HG03025 (cell line): ENCODE measurements at regions not wholly inside any gene's neighbourhood (a gene's known extent, or its start where the extent isn't known, plus 50 kb on each side); places are given as distances from the start of the nearest gene placed in this dataset.

Experiments
- ATAC-seq: cut with Tn5 transposase; IDR thresholded peaks from one replicate; pipeline ENCODE4 v1.9.1; 2021; ENCODE audit warnings: mild to moderate bottlenecking, moderate library complexity; ENCODE audit not compliant: unreplicated experiment, low FRiP score

DNA sequence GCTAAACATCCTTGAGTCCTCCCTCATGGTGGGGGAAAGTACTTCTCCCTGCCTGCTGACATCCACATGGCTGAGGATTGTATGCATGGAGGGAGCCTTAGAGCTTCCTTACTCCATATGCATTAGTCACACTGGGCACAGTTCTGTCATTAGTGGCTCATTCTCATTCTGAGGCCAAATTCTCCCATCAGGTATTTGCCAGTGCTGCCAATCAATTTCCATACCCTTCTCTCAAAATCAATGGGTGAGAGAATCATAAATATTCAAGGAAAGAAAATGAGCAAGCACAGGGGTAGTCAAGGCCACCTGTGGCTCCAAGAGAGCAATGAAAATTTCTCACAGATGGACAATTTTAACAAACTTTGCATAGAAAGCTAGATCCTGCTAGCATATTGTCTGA lies 422.6 kb upstream of the SETBP1 start:
- no peak for ATAC-seq

DNA sequence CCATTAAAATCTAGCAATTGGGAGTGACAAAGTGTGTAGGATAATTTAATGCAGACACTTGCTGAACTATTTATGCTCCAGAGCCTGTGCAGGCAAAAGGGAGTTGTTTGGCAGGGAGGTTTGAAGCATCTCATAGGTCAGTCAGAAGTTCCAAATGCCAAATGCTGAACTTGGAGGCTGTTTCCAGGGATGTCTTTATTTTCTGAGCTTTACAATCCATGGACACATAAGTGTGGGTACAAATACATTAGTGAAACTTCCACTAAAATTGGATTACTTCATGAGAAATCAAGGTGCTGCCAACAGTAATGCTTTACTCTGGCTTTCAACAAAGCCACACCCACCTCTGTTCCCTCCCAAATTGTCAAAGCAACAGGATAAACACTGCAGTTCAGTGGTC lies 422.1 kb upstream of the SETBP1 start:
- ATAC-seq = no peak

DNA sequence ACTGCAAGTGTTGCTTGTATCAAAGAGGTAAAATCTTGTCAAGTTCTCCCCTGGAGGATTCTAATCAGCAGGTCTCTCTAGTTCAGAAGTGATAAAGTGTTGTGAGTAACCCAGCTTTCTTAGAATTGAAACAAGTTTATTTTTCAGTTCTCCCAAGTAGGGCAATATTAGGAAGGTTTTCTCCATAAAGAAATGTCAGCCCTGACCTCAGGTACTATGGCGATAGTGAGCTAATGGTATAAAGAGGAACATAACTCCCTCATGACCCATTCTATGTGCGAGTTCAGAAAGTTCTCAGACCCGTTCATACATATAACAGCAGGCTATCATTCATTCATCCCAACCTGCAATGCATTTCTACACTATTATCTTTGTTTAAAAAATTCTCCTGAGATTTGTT lies 421.1 kb upstream of the SETBP1 start:
- ATAC-seq = no peak

DNA sequence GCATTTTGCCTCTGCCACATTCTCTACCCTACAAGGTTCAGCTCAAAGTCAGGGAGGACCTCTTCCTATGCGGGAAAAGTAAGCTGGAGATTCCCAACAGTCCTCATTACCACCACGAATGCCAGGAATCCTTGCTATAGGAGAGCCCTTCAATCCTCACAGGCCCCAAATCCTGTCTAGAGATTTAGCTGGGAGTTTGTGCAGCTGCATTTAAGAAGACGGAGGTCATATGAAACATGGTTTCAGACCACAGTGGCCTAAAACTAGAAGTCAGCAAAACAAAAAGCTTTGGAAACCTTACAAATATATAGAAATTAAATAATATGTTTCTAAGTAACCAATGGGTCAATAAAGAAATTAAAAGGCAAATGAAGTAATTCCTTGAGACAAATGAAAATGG lies 415.3 kb upstream of the SETBP1 start:
- ATAC-seq = no peak

DNA sequence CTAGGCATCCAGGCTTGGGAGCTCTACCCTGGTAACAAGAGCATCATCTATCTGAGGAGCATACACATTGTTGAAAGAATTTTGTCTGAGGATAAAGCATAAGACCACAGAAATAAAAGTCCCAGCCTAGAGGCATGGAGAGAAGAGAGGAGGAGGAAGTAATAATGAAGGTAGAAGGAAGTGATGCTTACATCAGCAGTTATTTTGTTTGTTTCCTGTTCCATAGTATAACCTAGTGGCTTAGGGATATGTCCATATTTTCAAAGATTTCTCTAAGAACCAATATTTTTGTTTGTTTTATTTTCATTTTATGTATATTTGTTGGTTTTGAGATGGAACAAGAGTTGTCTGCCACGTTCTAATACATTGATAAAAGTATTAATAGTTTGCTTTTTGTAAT lies 407.4 kb upstream of the SETBP1 start:
- ATAC-seq = no peak

DNA sequence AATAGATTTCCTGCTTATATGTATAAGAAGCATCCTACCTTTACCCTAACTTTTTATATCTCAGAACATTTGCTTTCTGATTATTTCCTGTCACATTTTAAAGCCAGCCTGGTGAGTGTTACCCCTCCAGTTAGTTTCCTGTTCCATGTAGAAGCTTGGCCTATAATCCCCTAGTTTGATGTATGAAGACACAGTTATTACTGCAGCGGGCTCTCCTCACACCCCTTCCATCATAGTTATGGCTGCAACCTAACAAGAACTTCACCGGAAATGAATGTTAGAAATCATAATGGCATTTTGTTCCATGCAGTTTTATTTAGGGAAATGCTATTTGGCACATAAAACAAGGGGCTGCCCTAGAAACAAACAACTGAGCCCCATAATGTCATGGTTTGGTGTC lies 400.2 kb upstream of the SETBP1 start:
- no peak for ATAC-seq

DNA sequence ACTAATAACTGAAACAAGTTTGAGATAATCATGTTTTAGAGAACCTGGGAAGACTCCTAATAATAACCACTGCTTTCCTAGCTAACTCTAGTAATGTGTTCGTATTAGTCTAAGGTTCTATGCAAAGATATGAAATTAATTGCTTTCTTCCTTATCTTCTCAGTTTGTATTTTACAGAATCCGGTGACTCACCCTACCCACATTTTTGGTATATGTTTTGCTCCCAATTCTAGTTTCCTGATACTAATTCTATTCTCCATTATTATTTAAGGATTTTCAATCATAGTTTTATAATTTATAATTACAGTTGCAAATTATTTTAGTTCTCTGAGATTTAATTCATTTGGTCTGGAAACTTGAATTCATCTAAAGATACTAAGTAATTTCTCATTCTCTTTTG lies 394.6 kb upstream of the SETBP1 start:
- no peak for ATAC-seq

DNA sequence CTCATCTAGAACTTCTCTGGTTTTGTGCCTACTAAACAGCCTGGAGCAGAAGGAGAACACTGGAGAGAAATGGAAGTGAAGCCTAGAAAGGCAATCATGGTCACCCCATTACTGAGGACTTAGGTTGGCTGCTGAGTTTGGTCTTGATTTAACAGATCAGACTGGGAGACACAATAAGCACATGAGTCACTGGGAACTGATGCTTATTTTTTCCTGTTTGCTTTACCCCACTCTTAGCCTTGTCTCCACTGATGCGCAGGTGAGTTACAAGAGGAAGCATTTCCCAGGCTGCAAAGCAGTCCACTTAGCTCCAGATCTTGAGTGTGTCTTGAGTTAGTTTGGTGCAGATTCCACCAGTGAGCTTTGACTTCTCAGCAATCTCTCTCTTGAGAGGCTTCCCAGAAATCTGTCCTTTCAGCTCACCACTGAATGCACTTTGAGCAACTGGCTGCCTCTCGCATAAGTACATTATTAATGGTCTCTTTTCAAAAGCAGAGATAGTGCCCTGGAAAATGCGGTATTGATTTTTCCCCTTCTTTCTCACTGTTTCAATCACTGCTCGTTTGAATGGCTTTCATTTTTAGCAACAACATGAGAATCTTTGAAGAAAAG lies 390.2 kb upstream of the SETBP1 start:
- no peak for ATAC-seq

DNA sequence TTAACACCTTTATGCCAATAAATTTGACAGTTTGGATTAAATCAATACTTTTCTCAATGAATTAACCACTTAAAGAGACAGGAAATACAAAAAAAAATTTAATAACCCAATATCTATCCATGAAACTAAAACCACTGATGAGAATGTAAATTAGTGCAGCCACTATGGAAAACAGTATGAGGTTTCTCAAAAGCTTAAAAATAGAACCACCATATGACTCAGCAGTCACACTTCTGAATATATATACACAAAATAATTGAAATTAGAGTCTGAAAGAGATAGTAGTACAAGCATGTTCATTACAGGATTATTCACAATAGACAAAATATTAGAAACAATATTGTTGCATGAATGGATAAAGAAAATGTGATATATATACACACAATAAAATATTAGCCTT lies 382.1 kb upstream of the SETBP1 start:
- ATAC-seq = no peak

DNA sequence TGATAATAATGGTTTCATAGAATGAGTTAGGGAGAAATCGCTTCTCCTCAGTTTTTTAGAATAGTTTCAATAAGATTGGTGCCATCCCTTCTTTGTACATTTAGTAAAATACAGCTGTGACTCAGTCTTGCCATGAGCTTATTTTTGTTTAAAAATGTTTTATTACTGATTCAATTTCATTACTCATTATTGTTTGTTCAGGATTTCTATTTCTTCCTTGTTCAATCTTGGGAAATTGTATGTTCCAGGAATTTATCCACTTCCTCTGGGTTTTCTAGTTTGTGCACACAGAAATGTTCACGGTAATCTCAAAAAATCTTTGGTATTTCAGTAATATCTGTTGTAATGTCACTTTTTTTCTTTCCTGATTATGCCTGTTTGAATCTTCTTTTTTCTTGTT lies 371.5 kb upstream of the SETBP1 start:
- no peak for ATAC-seq

DNA sequence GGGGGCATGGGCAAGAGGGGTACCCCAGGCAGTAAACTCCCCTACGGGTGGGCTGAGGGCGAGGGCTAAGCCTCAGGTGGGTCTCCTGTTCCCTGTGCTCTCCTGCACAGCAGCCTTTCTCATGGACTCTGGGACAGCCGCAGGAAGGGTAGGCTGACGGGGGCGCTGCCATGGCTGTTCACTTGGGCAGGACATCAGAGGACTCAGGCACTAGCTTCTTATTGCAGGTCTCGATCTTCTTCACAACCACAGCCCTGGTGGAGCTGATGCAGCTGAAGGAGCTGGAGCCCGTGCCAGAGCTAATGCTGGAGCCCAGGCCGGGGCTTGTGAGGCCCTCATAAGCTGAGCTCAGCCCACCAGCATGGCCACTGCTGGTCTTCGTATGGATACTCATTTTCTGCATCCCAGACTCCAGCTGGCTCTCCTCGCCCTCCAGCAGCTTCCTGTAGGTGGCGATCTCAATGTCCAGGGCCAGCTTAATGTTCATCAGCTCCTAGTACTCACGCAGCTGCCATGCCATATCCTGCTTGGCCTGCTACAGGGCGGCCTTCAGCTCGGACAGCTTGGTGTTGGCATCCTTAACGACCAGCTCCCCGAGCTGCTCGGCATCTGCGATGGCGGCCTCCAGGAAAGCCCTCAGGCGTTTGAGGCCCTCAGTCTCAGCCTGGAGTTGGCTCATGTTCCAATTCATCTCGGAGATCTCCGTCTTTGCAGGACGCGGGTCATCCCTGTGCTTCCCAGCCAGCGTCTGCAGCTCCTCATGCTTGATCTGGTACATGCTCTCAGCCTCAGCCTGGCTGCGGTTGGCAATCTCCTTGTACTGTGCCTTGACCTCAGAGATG lies 359.8 kb upstream of the SETBP1 start:
- ATAC-seq = no peak

DNA sequence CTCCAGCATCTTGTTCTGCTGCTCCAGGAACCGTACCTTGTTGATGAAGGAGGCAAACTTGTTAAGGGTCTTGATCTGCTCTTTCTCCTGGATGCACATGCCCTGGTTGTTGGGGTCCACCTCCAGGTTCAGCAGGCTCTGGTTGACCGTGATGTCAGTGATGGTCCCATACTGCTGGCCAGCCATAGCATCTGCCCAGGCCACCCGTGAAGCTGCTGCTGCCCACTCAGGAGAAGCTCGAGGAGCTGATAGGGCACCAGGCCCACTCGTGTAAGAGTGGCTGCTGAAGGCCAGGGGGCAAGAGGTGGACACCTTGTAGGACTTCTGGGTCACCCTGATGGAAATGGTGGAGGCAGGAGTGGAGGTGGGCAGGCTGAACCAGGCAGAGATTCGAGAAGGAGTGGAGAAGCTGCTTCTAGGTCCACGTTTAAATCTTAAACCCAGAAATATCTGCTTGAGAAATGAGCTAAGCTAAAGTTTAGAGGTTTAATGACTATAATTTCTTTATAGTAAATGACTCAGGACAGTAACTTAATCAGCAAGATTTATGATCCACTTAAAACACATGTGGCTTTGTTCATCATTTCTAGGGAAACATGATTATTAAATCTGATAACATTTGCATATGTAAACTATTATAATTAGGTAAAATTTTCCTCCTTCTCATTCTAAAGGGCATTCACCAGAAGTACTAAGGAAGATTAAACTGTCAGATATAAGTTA lies 358.7 kb upstream of the SETBP1 start:
- ATAC-seq = no peak

DNA sequence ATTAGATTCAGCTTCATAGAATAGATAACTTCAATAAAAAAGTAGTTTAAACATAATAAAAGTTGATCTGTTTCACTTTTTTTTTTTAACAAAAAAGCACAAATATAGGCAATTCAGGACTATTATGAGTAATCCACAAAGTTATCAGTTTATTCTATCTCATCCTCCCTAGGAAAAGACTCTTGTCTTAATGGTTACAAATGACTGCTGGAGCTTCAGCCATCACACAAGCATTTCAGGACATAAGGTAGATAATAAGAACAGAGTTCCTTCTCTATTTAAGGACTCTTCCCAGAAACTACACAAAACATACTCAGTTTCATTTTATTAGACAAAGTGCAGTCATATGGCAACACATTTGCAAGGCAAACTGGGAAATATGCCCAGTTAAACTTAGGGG lies 357.6 kb upstream of the SETBP1 start:
- ATAC-seq = no peak

DNA sequence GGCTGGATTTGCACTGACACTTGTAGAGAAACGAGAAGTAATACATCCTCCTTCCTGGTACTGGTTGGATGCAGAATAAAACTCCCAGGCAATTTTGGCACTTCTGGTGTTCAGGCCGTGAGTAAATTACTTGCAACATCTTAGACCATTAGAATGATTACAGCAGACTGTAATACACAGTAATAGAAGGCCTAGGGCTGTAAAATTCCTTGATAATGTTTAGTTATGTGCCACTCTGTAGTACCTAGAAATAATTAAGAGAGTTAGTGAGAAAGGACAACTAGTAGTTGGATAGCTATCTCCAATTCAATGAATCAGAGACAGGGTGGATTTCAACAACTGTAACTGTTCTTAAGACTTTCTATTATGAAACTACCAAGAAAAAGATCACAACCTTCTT lies 356.3 kb upstream of the SETBP1 start:
- ATAC-seq = no peak

DNA sequence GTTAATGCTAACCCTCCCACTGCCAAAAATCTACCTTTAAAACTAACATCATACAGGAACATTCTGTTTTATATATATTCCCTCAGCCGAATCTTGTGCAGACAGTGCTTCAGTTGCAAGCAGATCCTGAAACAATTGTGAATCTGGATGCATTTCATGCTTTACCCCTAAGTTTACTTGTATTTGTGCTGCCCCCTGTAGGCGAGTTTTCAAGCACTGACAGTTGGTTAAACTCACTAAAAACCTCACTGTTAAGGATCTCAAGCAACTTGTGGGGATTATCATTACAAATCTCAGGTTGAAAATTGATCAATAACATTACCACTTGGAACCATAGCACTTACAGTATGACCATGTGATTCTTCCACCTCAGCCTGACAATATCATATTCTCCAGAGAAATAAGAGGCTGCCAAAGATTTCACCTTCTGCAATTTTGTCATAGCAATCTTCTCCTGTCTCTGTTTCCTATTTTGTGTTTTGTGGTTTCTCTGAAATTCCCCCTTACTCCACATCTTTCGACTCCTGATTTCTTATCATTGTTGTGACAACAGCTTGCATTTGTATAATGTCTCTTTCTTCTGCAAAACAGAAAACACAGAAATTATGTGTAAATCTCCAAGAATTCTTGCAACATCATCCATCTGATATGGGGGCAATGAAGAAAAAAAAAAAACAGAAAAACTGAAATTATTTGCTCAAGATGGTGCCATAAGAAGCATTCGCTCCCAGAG lies 354.6 kb upstream of the SETBP1 start:
- ATAC-seq = no peak

DNA sequence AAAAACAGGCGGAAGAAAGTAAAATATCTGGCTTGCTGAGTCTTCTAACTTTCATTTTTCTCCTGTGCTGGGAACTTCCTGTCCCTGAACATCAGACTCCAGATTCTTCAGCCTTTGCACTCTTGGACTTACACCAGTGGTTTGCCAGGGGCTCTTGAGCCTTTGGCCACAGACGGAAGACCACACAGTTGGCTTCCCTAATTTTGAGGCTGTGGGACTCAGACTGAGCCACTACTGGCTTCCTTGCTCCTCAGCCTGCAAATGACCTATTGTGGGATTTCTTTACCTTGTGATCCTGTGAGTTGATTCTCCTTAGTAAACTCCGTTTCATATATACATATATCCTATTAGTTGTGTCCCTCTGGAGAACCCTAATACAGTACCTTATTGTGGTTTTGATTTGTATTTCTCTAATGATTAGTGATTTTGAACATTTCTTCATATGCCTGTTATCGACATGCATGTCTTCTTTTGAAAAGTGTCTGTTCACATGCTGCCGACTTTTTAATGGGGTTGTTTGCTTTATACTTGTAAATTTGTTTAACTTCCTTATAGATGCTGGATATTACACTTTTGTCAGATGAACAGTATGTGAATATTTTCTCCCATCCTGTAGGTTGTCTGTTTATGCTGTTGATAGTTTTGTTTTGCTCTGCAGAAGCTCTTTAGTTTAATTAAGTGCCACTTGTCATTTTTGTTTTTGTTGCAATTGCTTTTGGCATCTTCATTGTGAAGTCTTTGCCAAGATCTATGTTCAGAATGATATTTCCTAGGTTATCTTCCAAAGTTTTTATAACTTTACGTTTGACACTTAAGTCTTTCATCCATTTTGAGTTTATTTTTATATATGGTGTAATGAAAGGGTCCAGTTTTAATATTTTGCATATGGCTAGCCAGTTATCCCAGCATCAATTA lies 348.8 kb upstream of the SETBP1 start:
- no peak for ATAC-seq

DNA sequence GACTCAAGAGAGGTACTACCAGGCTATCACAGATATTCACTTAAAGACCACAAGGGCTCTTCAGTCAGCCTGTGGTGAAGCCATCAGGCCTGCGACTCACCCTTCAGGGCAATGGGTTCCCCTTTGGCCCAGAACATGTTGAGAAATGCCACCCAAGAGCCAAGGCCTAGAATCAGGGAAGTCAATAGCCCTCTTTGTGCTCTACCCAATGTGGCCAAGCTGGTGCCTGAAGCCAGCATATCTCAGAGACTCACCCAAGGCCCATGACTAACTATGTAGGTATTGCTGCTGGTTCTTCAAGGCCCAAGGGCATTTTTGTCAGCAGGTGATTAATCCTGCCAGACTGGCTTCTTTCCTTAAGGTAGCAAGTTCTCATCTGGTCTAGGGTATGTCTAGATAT lies 338.9 kb upstream of the SETBP1 start:
- ATAC-seq = no peak

DNA sequence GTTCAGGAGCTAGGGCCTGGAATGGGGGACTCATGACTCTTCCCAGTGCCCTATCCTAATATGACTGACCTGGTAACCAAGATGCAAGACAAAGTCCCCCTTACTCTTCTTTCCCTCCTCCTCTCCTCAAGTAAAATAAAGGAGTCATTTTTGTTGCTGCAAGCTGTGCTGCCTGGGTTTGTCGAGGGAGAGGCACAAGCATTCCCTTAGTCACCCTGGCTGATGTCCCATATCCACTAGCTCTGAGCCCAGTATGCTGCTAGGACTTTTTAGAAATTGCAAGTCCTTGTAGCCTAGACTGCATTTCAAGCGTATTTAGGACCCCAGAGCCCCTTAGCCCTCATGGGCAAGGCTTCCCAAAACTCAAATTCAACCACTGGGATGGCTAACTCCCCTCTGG lies 338.5 kb upstream of the SETBP1 start:
- no peak for ATAC-seq

DNA sequence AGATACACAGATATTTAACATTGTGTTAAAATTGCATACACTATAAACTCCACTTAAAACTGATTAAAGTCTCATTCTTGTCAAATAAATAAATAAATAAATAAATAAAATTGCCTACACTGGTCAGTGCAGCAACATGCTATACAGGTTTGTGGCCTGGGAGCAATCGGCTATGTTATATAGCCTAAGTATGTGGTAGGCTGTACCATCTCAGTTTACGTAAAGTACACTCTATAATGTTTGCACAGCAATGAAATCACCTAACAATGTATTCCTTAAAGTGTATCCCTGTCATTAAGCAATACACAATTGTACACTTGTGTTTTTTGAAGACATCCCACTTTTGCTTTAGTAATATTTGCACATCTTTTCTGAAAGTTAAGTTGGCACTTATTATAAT lies 337.7 kb upstream of the SETBP1 start:
- no peak for ATAC-seq

DNA sequence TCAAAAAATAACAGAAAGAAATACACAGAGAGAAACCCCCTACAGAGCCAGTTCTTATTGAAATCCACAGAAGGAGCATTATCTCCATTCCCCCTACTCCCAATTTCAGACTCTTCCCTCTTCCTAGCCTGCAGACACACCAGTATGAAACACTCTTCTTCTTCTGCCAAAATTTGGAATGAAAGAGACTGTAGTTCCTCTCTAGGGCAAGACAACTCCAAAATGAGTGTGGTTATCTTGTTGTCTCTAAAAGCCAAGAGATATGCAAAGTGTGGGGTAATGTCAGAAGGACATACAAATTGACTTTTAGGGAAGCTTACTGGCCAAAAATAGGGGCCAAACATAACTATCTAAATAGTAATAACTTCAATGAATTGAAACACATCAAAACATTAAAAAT lies 337.1 kb upstream of the SETBP1 start:
- no peak for ATAC-seq
